ENCODE measurements at regions not wholly inside any gene's neighbourhood (a gene's known extent, or its start where the extent isn't known, plus 50 kb on each side); places are given as distances from the start of the nearest gene placed in this dataset.
A peak's percentile ranks its signal among the peaks of the same experiment; 100 is the strongest.
"Not testable (repeated sequence)": the region's sequence is repeated elsewhere in the genome, so short reads cannot be mapped to it uniquely, and the experiment has no call there.

- no peak for DNase-seq (ENCODE audit: low spot score)
Measured at GRCh38 chr7:113030489-113030888, 56.1 kb downstream of the GPR85 start.

- no peak for DNase-seq (ENCODE audit: low spot score)
Measured at GRCh38 chr7:113026941-113027340, 59.7 kb downstream of the GPR85 start.

- not testable (repeated sequence) for DNase-seq (ENCODE audit: low spot score)
Measured at GRCh38 chr7:113017144-113017857, 69.3 kb downstream of the GPR85 start.

- peak; percentile 8 for DNase-seq (ENCODE audit: low spot score)
Measured at GRCh38 chr7:113015034-113015645, 71.5 kb downstream of the GPR85 start.

GRCh38 chr7:113013761-113014449, 72.7 kb downstream of the GPR85 start:
- no peak for DNase-seq (ENCODE audit: low spot score)

GRCh38 chr7:113012862-113013261, 73.8 kb downstream of the GPR85 start:
- not testable (repeated sequence) for DNase-seq (ENCODE audit: low spot score)

GRCh38 chr7:113010377-113010776, 76.2 kb downstream of the GPR85 start:
- DNase-seq (ENCODE audit: low spot score): no peak

GRCh38 chr7:113008755-113009154, 77.9 kb downstream of the GPR85 start:
- DNase-seq (ENCODE audit: low spot score): no peak

GRCh38 chr7:113004726-113005454, 81.7 kb downstream of the GPR85 start:
- no peak for DNase-seq (ENCODE audit: low spot score)

- no peak for DNase-seq (ENCODE audit: low spot score)
Measured at GRCh38 chr7:113000316-113001020, 86.2 kb downstream of the GPR85 start.

GRCh38 chr7:112997831-112998230, 88.8 kb downstream of the GPR85 start:
- DNase-seq (ENCODE audit: low spot score): no peak

- DNase-seq (ENCODE audit: low spot score): no peak
Measured at GRCh38 chr7:112996331-112996871, 90.2 kb downstream of the GPR85 start.

GRCh38 chr7:112995059-112995824, 91.4 kb downstream of the GPR85 start:
- no peak for DNase-seq (ENCODE audit: low spot score)

GRCh38 chr7:112994656-112995055, 92.0 kb downstream of the GPR85 start:
- no peak for DNase-seq (ENCODE audit: low spot score)

- no peak for DNase-seq (ENCODE audit: low spot score)
Measured at GRCh38 chr7:112990624-112991023, 96.0 kb downstream of the GPR85 start.

GRCh38 chr7:112989531-112989930, 97.1 kb downstream of the GPR85 start:
- DNase-seq (ENCODE audit: low spot score): no peak

- no peak for DNase-seq (ENCODE audit: low spot score)
Measured at GRCh38 chr7:112987171-112987570, 99.5 kb downstream of the GPR85 start.

- DNase-seq (ENCODE audit: low spot score): no peak
Measured at GRCh38 chr7:112986256-112987031, 100.2 kb downstream of the GPR85 start.

- no peak for DNase-seq (ENCODE audit: low spot score)
Measured at GRCh38 chr7:112985377-112985987, 101.1 kb downstream of the GPR85 start.
